GM12878 (cell line): ENCODE measurements at regions not wholly inside any gene's neighbourhood (a gene's known extent, or its start where the extent isn't known, plus 50 kb on each side); places are given as distances from the start of the nearest gene placed in this dataset.
"Not testable (repeated sequence)": the region's sequence is repeated elsewhere in the genome, so short reads cannot be mapped to it uniquely, and the experiment has no call there.

Experiments
- ATF2 ChIP-seq: IDR thresholded peaks from 2 replicates; pipeline ENCODE4 v1.6.1; 2012; ENCODE audit warnings: low read length, inconsistent platforms
- CEBPB ChIP-seq, 2 experiments: fragments of 150-350 bp in 1 of 2; IDR thresholded peaks; 2 replicates each; pipeline ENCODE4 v1.6.1; 2012 to 2014; ENCODE audit warnings: low read depth in 2 of 2, low read length in 2 of 2, borderline replicate concordance in 1 of 2, inconsistent platforms in 1 of 2
- E2F4 ChIP-seq: IDR thresholded peaks from 2 replicates; pipeline ENCODE4 v1.6.1; 2012; ENCODE audit warnings: low read depth, low read length, improper control_type of control experiment
- GABPA ChIP-seq: IDR thresholded peaks from 2 replicates; pipeline ENCODE4 v1.6.1; 2014; ENCODE audit warnings: antibody characterized with exemption, low read depth, mild to moderate bottlenecking, inconsistent platforms
- JUNB ChIP-seq: IDR thresholded peaks from 2 replicates; pipeline ENCODE4 v1.6.1; 2016; ENCODE audit warnings: antibody characterized with exemption, mild to moderate bottlenecking
- LARP7 ChIP-seq: fragments of 450-650 bp; IDR thresholded peaks from 2 replicates; pipeline ENCODE4 v1.6.1; 2017; ENCODE audit warnings: mild to moderate bottlenecking
- RAD21 ChIP-seq: IDR thresholded peaks from 2 replicates; pipeline ENCODE4 v1.6.1; 2011; ENCODE audit warnings: mild to moderate bottlenecking, low read depth, low read length, moderate library complexity; ENCODE audit not compliant: insufficient read depth
- RAD51 ChIP-seq: fragments of 450-650 bp; IDR thresholded peaks from 2 replicates; pipeline ENCODE4 v1.6.1; 2016; ENCODE audit warnings: moderate library complexity, mild to moderate bottlenecking, inconsistent platforms
- USF2 ChIP-seq: IDR thresholded peaks from 2 replicates; pipeline ENCODE4 v1.6.1; 2011; ENCODE audit warnings: low read depth, low read length, improper control_type of control experiment, borderline replicate concordance
- TF ChIP-seq, protein P1 (sequence below), 3 experiments: IDR thresholded peaks in 2 of 3; conservative IDR thresholded peaks in 1 of 3; 2 replicates each; pipeline ENCODE4 v1.5.1; 2011; ENCODE audit warnings: low read depth in 3 of 3, low read length in 3 of 3, mild to moderate bottlenecking in 3 of 3, control low read depth in 2 of 3, moderate library complexity in 2 of 3, inconsistent platforms in 1 of 3, mixed read lengths in 1 of 3; ENCODE audit not compliant: control insufficient read depth in 2 of 3, insufficient read depth in 1 of 3; ENCODE audit errors: extremely low read depth in 1 of 3
- TF ChIP-seq, protein P2 (sequence below): IDR thresholded peaks from 2 replicates; pipeline ENCODE4 v1.6.1; 2012; ENCODE audit warnings: mild to moderate bottlenecking, low read depth, low read length

GRCh38 chr2:91579555-91579954 is 2888.1 kb downstream of the RPIA start:
- TF ChIP-seq ATF2; RAD51; JUNB; CEBPB (IDR thresholded peaks at IDR 0.05; ENCODE audit: borderline replicate concordance in 1 of 2, low read depth in 2 of 2, low read length in 2 of 2); RAD21; USF2; E2F4; GABPA; LARP7: not testable (repeated sequence)
- TF ChIP-seq, protein P1, sequence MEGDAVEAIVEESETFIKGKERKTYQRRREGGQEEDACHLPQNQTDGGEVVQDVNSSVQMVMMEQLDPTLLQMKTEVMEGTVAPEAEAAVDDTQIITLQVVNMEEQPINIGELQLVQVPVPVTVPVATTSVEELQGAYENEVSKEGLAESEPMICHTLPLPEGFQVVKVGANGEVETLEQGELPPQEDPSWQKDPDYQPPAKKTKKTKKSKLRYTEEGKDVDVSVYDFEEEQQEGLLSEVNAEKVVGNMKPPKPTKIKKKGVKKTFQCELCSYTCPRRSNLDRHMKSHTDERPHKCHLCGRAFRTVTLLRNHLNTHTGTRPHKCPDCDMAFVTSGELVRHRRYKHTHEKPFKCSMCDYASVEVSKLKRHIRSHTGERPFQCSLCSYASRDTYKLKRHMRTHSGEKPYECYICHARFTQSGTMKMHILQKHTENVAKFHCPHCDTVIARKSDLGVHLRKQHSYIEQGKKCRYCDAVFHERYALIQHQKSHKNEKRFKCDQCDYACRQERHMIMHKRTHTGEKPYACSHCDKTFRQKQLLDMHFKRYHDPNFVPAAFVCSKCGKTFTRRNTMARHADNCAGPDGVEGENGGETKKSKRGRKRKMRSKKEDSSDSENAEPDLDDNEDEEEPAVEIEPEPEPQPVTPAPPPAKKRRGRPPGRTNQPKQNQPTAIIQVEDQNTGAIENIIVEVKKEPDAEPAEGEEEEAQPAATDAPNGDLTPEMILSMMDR (IDR thresholded peaks at IDR 0.05 in 2 of 3, conservative IDR thresholded peaks at IDR 0.05 in 1 of 3; ENCODE audit: control insufficient read depth in 2 of 3, extremely low read depth in 1 of 3, insufficient read depth in 1 of 3, low read depth in 3 of 3, low read length in 3 of 3): not testable (repeated sequence)
- TF ChIP-seq, protein P2, sequence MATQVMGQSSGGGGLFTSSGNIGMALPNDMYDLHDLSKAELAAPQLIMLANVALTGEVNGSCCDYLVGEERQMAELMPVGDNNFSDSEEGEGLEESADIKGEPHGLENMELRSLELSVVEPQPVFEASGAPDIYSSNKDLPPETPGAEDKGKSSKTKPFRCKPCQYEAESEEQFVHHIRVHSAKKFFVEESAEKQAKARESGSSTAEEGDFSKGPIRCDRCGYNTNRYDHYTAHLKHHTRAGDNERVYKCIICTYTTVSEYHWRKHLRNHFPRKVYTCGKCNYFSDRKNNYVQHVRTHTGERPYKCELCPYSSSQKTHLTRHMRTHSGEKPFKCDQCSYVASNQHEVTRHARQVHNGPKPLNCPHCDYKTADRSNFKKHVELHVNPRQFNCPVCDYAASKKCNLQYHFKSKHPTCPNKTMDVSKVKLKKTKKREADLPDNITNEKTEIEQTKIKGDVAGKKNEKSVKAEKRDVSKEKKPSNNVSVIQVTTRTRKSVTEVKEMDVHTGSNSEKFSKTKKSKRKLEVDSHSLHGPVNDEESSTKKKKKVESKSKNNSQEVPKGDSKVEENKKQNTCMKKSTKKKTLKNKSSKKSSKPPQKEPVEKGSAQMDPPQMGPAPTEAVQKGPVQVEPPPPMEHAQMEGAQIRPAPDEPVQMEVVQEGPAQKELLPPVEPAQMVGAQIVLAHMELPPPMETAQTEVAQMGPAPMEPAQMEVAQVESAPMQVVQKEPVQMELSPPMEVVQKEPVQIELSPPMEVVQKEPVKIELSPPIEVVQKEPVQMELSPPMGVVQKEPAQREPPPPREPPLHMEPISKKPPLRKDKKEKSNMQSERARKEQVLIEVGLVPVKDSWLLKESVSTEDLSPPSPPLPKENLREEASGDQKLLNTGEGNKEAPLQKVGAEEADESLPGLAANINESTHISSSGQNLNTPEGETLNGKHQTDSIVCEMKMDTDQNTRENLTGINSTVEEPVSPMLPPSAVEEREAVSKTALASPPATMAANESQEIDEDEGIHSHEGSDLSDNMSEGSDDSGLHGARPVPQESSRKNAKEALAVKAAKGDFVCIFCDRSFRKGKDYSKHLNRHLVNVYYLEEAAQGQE: not testable (repeated sequence)
